ENCODE measurements at regions not wholly inside any gene's neighbourhood (a gene's known extent, or its start where the extent isn't known, plus 50 kb on each side); places are given as distances from the start of the nearest gene placed in this dataset.

DNA sequence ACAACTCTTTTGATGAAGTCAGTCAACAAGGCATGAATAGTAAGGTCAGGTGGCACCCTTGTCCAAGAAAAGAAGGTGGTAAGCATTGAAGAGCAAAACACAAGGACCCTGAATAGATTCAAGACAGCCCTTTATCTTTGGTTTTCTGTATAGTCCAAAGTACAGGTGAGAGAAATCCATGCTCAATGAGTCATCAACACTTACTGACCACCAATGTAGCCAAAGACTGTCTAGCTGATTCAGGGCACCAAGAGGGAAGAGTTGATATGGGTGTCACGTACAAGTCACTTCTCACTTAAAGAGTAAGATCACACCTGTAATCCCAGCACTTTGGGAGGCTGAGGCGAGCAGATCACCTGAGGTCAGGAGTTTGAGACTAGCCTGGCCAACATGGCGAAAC lies 528.3 kb downstream of the CD83 start:
- TF ChIP-seq, protein P1, sequence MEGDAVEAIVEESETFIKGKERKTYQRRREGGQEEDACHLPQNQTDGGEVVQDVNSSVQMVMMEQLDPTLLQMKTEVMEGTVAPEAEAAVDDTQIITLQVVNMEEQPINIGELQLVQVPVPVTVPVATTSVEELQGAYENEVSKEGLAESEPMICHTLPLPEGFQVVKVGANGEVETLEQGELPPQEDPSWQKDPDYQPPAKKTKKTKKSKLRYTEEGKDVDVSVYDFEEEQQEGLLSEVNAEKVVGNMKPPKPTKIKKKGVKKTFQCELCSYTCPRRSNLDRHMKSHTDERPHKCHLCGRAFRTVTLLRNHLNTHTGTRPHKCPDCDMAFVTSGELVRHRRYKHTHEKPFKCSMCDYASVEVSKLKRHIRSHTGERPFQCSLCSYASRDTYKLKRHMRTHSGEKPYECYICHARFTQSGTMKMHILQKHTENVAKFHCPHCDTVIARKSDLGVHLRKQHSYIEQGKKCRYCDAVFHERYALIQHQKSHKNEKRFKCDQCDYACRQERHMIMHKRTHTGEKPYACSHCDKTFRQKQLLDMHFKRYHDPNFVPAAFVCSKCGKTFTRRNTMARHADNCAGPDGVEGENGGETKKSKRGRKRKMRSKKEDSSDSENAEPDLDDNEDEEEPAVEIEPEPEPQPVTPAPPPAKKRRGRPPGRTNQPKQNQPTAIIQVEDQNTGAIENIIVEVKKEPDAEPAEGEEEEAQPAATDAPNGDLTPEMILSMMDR (conservative IDR thresholded peaks at IDR 0.05; ENCODE audit: low read depth in 2 of 2) = no peak
- TF ChIP-seq EZH2phosphoT487 (IDR thresholded peaks at IDR 0.05; ENCODE audit: unreplicated experiment) = no peak
- TF ChIP-seq, protein P2, sequence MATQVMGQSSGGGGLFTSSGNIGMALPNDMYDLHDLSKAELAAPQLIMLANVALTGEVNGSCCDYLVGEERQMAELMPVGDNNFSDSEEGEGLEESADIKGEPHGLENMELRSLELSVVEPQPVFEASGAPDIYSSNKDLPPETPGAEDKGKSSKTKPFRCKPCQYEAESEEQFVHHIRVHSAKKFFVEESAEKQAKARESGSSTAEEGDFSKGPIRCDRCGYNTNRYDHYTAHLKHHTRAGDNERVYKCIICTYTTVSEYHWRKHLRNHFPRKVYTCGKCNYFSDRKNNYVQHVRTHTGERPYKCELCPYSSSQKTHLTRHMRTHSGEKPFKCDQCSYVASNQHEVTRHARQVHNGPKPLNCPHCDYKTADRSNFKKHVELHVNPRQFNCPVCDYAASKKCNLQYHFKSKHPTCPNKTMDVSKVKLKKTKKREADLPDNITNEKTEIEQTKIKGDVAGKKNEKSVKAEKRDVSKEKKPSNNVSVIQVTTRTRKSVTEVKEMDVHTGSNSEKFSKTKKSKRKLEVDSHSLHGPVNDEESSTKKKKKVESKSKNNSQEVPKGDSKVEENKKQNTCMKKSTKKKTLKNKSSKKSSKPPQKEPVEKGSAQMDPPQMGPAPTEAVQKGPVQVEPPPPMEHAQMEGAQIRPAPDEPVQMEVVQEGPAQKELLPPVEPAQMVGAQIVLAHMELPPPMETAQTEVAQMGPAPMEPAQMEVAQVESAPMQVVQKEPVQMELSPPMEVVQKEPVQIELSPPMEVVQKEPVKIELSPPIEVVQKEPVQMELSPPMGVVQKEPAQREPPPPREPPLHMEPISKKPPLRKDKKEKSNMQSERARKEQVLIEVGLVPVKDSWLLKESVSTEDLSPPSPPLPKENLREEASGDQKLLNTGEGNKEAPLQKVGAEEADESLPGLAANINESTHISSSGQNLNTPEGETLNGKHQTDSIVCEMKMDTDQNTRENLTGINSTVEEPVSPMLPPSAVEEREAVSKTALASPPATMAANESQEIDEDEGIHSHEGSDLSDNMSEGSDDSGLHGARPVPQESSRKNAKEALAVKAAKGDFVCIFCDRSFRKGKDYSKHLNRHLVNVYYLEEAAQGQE (IDR thresholded peaks at IDR 0.05; ENCODE audit: unreplicated experiment) = no peak
- TF ChIP-seq, protein P3, sequence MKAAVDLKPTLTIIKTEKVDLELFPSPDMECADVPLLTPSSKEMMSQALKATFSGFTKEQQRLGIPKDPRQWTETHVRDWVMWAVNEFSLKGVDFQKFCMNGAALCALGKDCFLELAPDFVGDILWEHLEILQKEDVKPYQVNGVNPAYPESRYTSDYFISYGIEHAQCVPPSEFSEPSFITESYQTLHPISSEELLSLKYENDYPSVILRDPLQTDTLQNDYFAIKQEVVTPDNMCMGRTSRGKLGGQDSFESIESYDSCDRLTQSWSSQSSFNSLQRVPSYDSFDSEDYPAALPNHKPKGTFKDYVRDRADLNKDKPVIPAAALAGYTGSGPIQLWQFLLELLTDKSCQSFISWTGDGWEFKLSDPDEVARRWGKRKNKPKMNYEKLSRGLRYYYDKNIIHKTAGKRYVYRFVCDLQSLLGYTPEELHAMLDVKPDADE (IDR thresholded peaks at IDR 0.05) = no peak
